Peyer's patch (tissue), 4 donors: ENCODE measurements at regions not wholly inside any gene's neighbourhood (a gene's known extent, or its start where the extent isn't known, plus 50 kb on each side); places are given as distances from the start of the nearest gene placed in this dataset.
"Not testable (repeated sequence)": the region's sequence is repeated elsewhere in the genome, so short reads cannot be mapped to it uniquely, and the experiment has no call there.

ENCODE experiments used
- DNase-seq, 3 donors: peaks; one replicate each; pipeline ENCODE4 v3.0.0-alpha.2; 2017 to 2019
- H3K27ac ChIP-seq, 4 donors: fragments of 200-600 bp; sonication (generic); one replicate each; pipeline ENCODE4 v1.5.1; 2016 to 2019
- H3K27me3 ChIP-seq, 2 donors: fragments of 200-600 bp; sonication (generic); one replicate each; pipeline ENCODE4 v1.5.1; 2019
- H3K36me3 ChIP-seq, 3 donors: fragments of 200-600 bp; sonication (generic); one replicate each; pipeline ENCODE4 v1.5.1; 2016 to 2019
- H3K4me1 ChIP-seq, 4 donors: fragments of 200-600 bp; sonication (generic); one replicate each; pipeline ENCODE4 v1.5.1; 2016 to 2019
- H3K4me3 ChIP-seq, 4 donors: fragments of 200-600 bp; sonication (generic); 1 replicate in 3 of 4; 2 replicates in 1 of 4; pipeline ENCODE4 v1.5.1; 2016 to 2019; ENCODE audit warnings: mild to moderate bottlenecking in 1 of 4
- H3K9me3 ChIP-seq, 4 donors: fragments of 200-600 bp; sonication (generic); one replicate each; pipeline ENCODE4 v1.5.1; 2016 to 2019; ENCODE audit warnings: mild to moderate bottlenecking in 1 of 4
- POLR2A ChIP-seq, 2 donors: fragments of 450-650 bp; IDR thresholded peaks; one replicate each; pipeline ENCODE4 v1.5.1; 2017; ENCODE audit warnings: antibody characterized with exemption in 2 of 2, mild to moderate bottlenecking in 2 of 2, moderate library complexity in 2 of 2
- TF ChIP-seq, protein P1 (sequence below), 6 experiments: fragments of 450-650 bp in 4 of 6; fragments of 200-600 bp in 2 of 6; sonication (generic) in 1 of 6; IDR thresholded peaks; one replicate each; pipeline ENCODE4 v1.5.1; 2017 to 2019; ENCODE audit warnings: antibody characterized with exemption in 6 of 6, mild to moderate bottlenecking in 3 of 6, moderate library complexity in 1 of 6

DNA sequence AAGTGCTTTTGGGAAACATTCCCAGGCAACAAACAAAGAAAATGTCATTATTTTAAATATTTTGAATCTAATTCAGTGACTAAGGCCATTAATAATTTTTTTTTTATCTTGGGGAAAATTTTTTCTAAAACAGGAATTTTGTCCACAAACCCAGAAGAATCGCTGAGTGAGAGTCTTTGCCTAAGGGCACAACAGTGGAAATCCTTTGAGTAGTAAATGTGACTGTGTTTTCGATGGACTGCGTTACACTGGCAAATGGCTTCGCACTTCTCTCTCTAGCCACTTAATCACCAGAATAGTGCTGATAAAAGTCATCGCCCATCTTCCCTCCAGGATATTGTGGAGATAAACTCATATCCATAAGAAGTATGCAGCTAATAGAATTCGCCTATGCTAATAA, 430.3 kb upstream of the AKR1E2 start:
- no peak for TF ChIP-seq POLR2A (IDR thresholded peaks at IDR 0.05)
- TF ChIP-seq, protein P1, sequence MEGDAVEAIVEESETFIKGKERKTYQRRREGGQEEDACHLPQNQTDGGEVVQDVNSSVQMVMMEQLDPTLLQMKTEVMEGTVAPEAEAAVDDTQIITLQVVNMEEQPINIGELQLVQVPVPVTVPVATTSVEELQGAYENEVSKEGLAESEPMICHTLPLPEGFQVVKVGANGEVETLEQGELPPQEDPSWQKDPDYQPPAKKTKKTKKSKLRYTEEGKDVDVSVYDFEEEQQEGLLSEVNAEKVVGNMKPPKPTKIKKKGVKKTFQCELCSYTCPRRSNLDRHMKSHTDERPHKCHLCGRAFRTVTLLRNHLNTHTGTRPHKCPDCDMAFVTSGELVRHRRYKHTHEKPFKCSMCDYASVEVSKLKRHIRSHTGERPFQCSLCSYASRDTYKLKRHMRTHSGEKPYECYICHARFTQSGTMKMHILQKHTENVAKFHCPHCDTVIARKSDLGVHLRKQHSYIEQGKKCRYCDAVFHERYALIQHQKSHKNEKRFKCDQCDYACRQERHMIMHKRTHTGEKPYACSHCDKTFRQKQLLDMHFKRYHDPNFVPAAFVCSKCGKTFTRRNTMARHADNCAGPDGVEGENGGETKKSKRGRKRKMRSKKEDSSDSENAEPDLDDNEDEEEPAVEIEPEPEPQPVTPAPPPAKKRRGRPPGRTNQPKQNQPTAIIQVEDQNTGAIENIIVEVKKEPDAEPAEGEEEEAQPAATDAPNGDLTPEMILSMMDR (IDR thresholded peaks at IDR 0.05) = no peak
- H3K36me3 ChIP-seq = no peaks in the 10 kb centered on the region

DNA sequence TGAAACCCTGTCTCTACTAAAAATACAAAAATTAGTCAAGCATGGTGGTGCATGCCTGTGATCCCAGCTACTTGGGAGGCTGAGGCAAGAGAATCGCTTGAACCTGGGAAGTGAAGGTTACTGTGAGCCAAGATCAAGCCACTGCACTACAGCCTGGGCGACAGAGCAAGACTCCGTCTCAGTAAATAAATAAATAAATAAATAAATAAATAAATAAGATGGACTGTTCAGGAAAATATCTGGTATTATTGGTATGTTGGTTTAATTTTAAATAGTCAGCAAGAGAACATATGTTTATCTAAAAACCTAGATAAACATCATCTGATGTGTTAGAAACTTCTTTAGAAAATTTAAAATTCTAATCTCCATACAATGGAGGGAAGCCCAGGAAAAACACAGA, 431.6 kb upstream of the AKR1E2 start:
- H3K27ac ChIP-seq, H3K36me3 ChIP-seq, H3K4me1 ChIP-seq, DNase-seq, H3K9me3 ChIP-seq, H3K27me3 ChIP-seq, H3K4me3 ChIP-seq: not testable (repeated sequence)

More for the DNA sequence above, 430.3 kb upstream of the AKR1E2 start:
- no peak overlapping the region for H3K4me3 ChIP-seq
- H3K9me3 ChIP-seq = no peaks in the 10 kb centered on the region
- DNase-seq = no peak
- H3K27ac ChIP-seq = no peak overlapping the region
- no peaks in the 10 kb centered on the region for H3K4me1 ChIP-seq
- H3K27me3 ChIP-seq = no peaks in the 10 kb centered on the region

DNA sequence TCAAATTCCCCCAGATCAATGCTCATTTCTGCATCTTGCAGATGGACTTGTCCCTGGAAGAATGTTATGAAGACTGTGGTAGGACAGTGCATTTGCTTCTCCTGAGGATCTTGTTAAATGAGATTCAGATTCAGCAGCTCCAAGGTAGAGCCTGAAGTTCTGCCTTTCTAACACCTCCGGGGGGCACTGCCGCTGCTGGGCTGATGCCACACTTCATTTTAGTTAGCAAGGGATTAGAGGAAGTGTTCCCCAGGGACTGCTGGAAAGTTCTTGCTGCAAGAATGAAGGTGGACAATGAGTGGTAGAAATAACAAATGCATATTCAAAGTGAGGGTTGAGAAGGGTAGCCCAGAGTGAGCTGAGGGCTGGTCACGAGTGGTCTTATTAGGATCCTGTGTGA, 434.3 kb upstream of the AKR1E2 start:
- TF ChIP-seq POLR2A (IDR thresholded peaks at IDR 0.05) = no peak
- TF ChIP-seq, protein P1 (IDR thresholded peaks at IDR 0.05) = no peak

DNA sequence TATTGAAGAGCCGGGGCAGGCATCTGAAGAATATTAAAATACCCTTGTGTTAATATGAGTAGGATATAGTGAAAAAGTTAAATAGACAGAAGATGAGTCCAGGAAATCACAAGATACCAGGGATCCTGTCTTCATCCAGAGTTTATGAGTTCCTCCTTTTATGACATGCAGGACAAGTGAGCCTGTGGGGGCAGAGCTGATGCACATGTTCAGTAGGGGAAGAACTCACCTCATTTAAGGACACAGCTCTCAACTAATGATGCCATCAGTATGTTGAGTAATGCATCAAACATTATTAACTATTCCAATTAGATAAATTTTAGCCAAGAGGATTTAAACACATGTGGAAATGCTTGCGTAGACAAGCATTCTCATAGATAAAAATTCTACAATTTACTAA, 435.8 kb upstream of the AKR1E2 start:
- DNase-seq = no peak
- Histone ChIP-seq H3K27me3 (no peaks in the 10 kb centered on the region), H3K4me3 (no peak overlapping the region), H3K36me3 (no peaks in the 10 kb centered on the region), H3K9me3 (no peaks in the 10 kb centered on the region), H3K4me1 (no peaks in the 10 kb centered on the region), H3K27ac (no peak overlapping the region)
- TF ChIP-seq, protein P1 (IDR thresholded peaks at IDR 0.05) = no peak
- no peak for TF ChIP-seq POLR2A (IDR thresholded peaks at IDR 0.05)

More for the DNA sequence above, 434.3 kb upstream of the AKR1E2 start:
- no peaks in the 10 kb centered on the region for H3K9me3 ChIP-seq
- no peak overlapping the region for H3K4me3 ChIP-seq
- DNase-seq = no peak
- no peaks in the 10 kb centered on the region for H3K4me1 ChIP-seq
- H3K36me3 ChIP-seq = no peaks in the 10 kb centered on the region
- no peak overlapping the region for H3K27ac ChIP-seq
- no peaks in the 10 kb centered on the region for H3K27me3 ChIP-seq

GRCh38 chr10:4385231-4385870, 440.7 kb upstream of the AKR1E2 start:
- Histone ChIP-seq H3K4me3 (no peak overlapping the region), H3K9me3 (no peaks in the 10 kb centered on the region), H3K4me1 (no peaks in the 10 kb centered on the region), H3K27me3 (no peaks in the 10 kb centered on the region), H3K27ac (no peak overlapping the region), H3K36me3 (no peaks in the 10 kb centered on the region)
- TF ChIP-seq, protein P1 (IDR thresholded peaks at IDR 0.05) = no peak
- TF ChIP-seq POLR2A (IDR thresholded peaks at IDR 0.05) = no peak
- no peak for DNase-seq

GRCh38 chr10:4384245-4384644, 441.8 kb upstream of the AKR1E2 start:
- no peak for DNase-seq
- Histone ChIP-seq H3K4me1 (no peaks in the 10 kb centered on the region), H3K4me3 (no peak overlapping the region), H3K9me3 (no peaks in the 10 kb centered on the region), H3K27me3 (no peaks in the 10 kb centered on the region), H3K36me3 (no peaks in the 10 kb centered on the region), H3K27ac (no peak overlapping the region)
- TF ChIP-seq POLR2A (IDR thresholded peaks at IDR 0.05) = no peak
- TF ChIP-seq, protein P1 (IDR thresholded peaks at IDR 0.05) = no peak
